H1 (cell line): ENCODE measurements at regions not wholly inside any gene's neighbourhood (a gene's known extent, or its start where the extent isn't known, plus 50 kb on each side); places are given as distances from the start of the nearest gene placed in this dataset.
A peak's percentile ranks its signal among the peaks of the same experiment; 100 is the strongest.

Experiments
- CTCF ChIA-PET: fragments of 300-600 bp; sonication (Branson Sonifier 250); formaldehyde crosslinking; loops from one replicate; lab custom pipeline; 2021; ENCODE audit not compliant: partially characterized antibody; lab: Charles Lee
- POLR2A ChIA-PET: fragments of 300-600 bp; sonication (Branson Sonifier 250); formaldehyde crosslinking; loops from one replicate; lab custom pipeline; 2021; ENCODE audit warnings: inconsistent platforms; ENCODE audit not compliant: partially characterized antibody; lab: Charles Lee
- DNase-seq, 2 experiments: peaks; one replicate each; pipeline versions ENCODE4 v3.0.0 to v3.0.0-alpha.2; 2010 to 2022; ENCODE audit warnings: low spot score in 2 of 2, low read depth in 1 of 2, mixed read lengths in 1 of 2
- FAIRE-seq: peaks from 2 replicates; lab custom pipeline; 2011; peaks lifted over from hg19 to GRCh38; lab: Jason Lieb, UNC
- H2AFZ ChIP-seq: 2 replicates; pipeline ENCODE4 v1.8.1; 2012; ENCODE audit warnings: low read length, inconsistent platforms
- H2AK5ac ChIP-seq: 2 replicates; pipeline ENCODE4 v1.6.1; 2013; ENCODE audit warnings: low read depth, low read length
- H2BK120ac ChIP-seq: replicated peaks from 2 replicates; pipeline ENCODE3; 2013; ENCODE audit warnings: low read depth, low read length, inconsistent platforms
- H2BK12ac ChIP-seq: 2 replicates; pipeline ENCODE4 v1.6.1; 2013; ENCODE audit warnings: low read depth, low read length
- H2BK15ac ChIP-seq: 2 replicates; pipeline ENCODE4 v1.6.1; 2013; ENCODE audit warnings: low read length
- H2BK20ac ChIP-seq: 2 replicates; pipeline ENCODE4 v1.6.1; 2013; ENCODE audit warnings: low read length
- H2BK5ac ChIP-seq: 2 replicates; pipeline ENCODE4 v1.6.1; 2013; ENCODE audit warnings: low read depth, low read length
- H3K14ac ChIP-seq: 2 replicates; pipeline ENCODE4 v1.6.1; 2013; ENCODE audit warnings: inconsistent platforms; ENCODE audit not compliant: insufficient read length
- H3K18ac ChIP-seq: 2 replicates; pipeline ENCODE4 v1.6.1; 2013; ENCODE audit warnings: low read length; ENCODE audit errors: extremely low read depth
- H3K23ac ChIP-seq: 2 replicates; pipeline ENCODE4 v1.6.1; 2013; ENCODE audit warnings: inconsistent platforms; ENCODE audit not compliant: insufficient read length
- H3K23me2 ChIP-seq: 2 replicates; pipeline ENCODE4 v1.6.1; 2013; ENCODE audit warnings: low read depth, low read length
- H3K27ac ChIP-seq: 2 replicates; pipeline ENCODE4 v1.6.1; 2011; ENCODE audit warnings: low read depth, low read length, inconsistent platforms
- H3K27me3 ChIP-seq, 4 experiments: replicated peaks in 1 of 4; 1 replicate in 1 of 4; 2 replicates in 3 of 4; pipeline versions ENCODE4 v1.6.1 to v1.8.1; 2011 to 2013; ENCODE audit warnings: low read length in 3 of 4, mild to moderate bottlenecking in 3 of 4, inconsistent platforms in 2 of 4, mixed read lengths in 2 of 4, moderate library complexity in 1 of 4; ENCODE audit not compliant: control insufficient read depth in 3 of 4, insufficient read depth in 3 of 4; ENCODE audit errors: extremely low read depth in 1 of 4
- H3K36me3 ChIP-seq, 4 experiments: 2 replicates each; pipeline versions ENCODE4 v1.6.1 to v1.8.1; 2011 to 2013; ENCODE audit warnings: mild to moderate bottlenecking in 4 of 4, low read length in 3 of 4, moderate library complexity in 2 of 4, control low read depth in 1 of 4, inconsistent platforms in 1 of 4; ENCODE audit not compliant: insufficient read depth in 4 of 4, control insufficient read depth in 2 of 4
- H3K4ac ChIP-seq: replicated peaks from 2 replicates; pipeline ENCODE3; 2013; ENCODE audit warnings: low read length, low read depth, mixed read lengths, inconsistent platforms; ENCODE audit not compliant: insufficient read length
- H3K4me1 ChIP-seq, 4 experiments: replicated peaks in 1 of 4; 1 replicate in 1 of 4; 2 replicates in 3 of 4; pipeline versions ENCODE4 v1.6.1 to v1.8.1; 2011 to 2013; ENCODE audit warnings: low read length in 3 of 4, inconsistent platforms in 2 of 4, mixed read lengths in 1 of 4; ENCODE audit not compliant: insufficient read depth in 4 of 4, control insufficient read depth in 3 of 4
- H3K4me2 ChIP-seq, 2 experiments: 2 replicates each; pipeline versions ENCODE4 v1.6.1 to v1.8.1; 2011 to 2013; ENCODE audit warnings: low read depth in 2 of 2, low read length in 2 of 2, control low read depth in 1 of 2, inconsistent platforms in 1 of 2, mild to moderate bottlenecking in 1 of 2; ENCODE audit not compliant: insufficient read depth in 1 of 2
- H3K4me3 ChIP-seq, 4 experiments: fragments of 200-600, 300-600 bp in 1 of 4; sonication (generic), shearing (Covaris generic), sonication (Bioruptor Twin) in 1 of 4; 2 replicates each; pipeline versions ENCODE4 v1.5.1 to v1.8.1; 2011 to 2016; ENCODE audit warnings: low read length in 4 of 4, low read depth in 3 of 4, control low read depth in 2 of 4, inconsistent platforms in 2 of 4, mild to moderate bottlenecking in 2 of 4, mixed read lengths in 1 of 4, moderate library complexity in 1 of 4; ENCODE audit not compliant: insufficient read depth in 2 of 4; ENCODE audit errors: extremely low read depth in 1 of 4
- H3K56ac ChIP-seq: replicated peaks from 2 replicates; pipeline ENCODE3; 2013; ENCODE audit warnings: low read depth, mild to moderate bottlenecking, mixed read lengths, low read length, inconsistent platforms; ENCODE audit not compliant: insufficient read length
- H3K79me1 ChIP-seq: 2 replicates; pipeline ENCODE4 v1.6.1; 2013; ENCODE audit warnings: low read depth, low read length, control low read depth
- H3K79me2 ChIP-seq, 2 experiments: 2 replicates each; pipeline versions ENCODE4 v1.6.1 to v1.8.1; 2012 to 2013; ENCODE audit warnings: low read length in 2 of 2, mild to moderate bottlenecking in 2 of 2, inconsistent platforms in 1 of 2; ENCODE audit not compliant: insufficient read depth in 2 of 2, control insufficient read depth in 1 of 2
- H3K9ac ChIP-seq, 4 experiments: replicated peaks in 1 of 4; 1 replicate in 1 of 4; 2 replicates in 3 of 4; pipeline versions ENCODE4 v1.6.1 to v1.8.1; 2011 to 2013; ENCODE audit warnings: low read depth in 3 of 4, low read length in 3 of 4, control low read depth in 2 of 4, mild to moderate bottlenecking in 2 of 4, moderate library complexity in 2 of 4, inconsistent platforms in 1 of 4; ENCODE audit errors: extremely low read depth in 1 of 4
- H3K9me3 ChIP-seq, 2 experiments: 2 replicates each; pipeline versions ENCODE4 v1.6.1 to v1.8.1; 2012 to 2013; ENCODE audit warnings: mild to moderate bottlenecking in 2 of 2, moderate library complexity in 2 of 2, control low read depth in 1 of 2, inconsistent platforms in 1 of 2, low read depth in 1 of 2, low read length in 1 of 2, mixed read lengths in 1 of 2; ENCODE audit not compliant: insufficient read depth in 2 of 2
- H4K20me1 ChIP-seq, 2 experiments: replicated peaks in 1 of 2; 2 replicates each; pipeline versions ENCODE3 to v1.8.1; 2011 to 2013; ENCODE audit warnings: inconsistent platforms in 2 of 2, low read length in 2 of 2, mild to moderate bottlenecking in 1 of 2; ENCODE audit not compliant: insufficient read depth in 2 of 2, control insufficient read depth in 1 of 2
- H4K5ac ChIP-seq: 2 replicates; pipeline ENCODE4 v1.6.1; 2013; ENCODE audit warnings: low read length, low read depth, mixed read lengths, inconsistent platforms; ENCODE audit not compliant: insufficient read length
- H4K8ac ChIP-seq: 2 replicates; pipeline ENCODE4 v1.8.0; 2013; ENCODE audit warnings: mild to moderate bottlenecking, moderate library complexity, low read length, inconsistent platforms; ENCODE audit not compliant: insufficient read depth; ENCODE audit errors: extremely low read depth
- H4K91ac ChIP-seq: replicated peaks from 2 replicates; pipeline ENCODE3; 2013; ENCODE audit warnings: low read length, mixed read lengths, inconsistent platforms; ENCODE audit not compliant: insufficient read length
- BACH1 ChIP-seq: IDR thresholded peaks from 2 replicates; pipeline ENCODE4 v1.6.1; 2012; ENCODE audit warnings: low read length, improper control_type of control experiment
- CTBP2 ChIP-seq: IDR thresholded peaks from 2 replicates; pipeline ENCODE4 v1.7.0; 2011; ENCODE audit warnings: borderline replicate concordance, mild to moderate bottlenecking, moderate library complexity, mixed read lengths, low read length; ENCODE audit not compliant: insufficient read depth, insufficient read length
- EZH2 ChIP-seq: fragments of 200-600 bp; sonication (generic); IDR thresholded peaks from 2 replicates; pipeline ENCODE4 v1.7.1; 2012; ENCODE audit warnings: low read depth, mild to moderate bottlenecking, moderate library complexity, low read length, inconsistent platforms; ENCODE audit not compliant: severe bottlenecking
- FOSL1 ChIP-seq: IDR thresholded peaks from 2 replicates; pipeline ENCODE4 v1.6.1; 2011; ENCODE audit warnings: mild to moderate bottlenecking, low read depth, low read length, moderate library complexity; ENCODE audit not compliant: insufficient read depth
- GTF2F1 ChIP-seq: IDR thresholded peaks from 2 replicates; pipeline ENCODE4 v1.6.1; 2012; ENCODE audit warnings: low read depth, low read length, improper control_type of control experiment, borderline replicate concordance
- PHF8 ChIP-seq: fragments of 200-600 bp; sonication (generic); conservative IDR thresholded peaks from 2 replicates; pipeline ENCODE4 v1.7.1; 2012; ENCODE audit warnings: low read depth, mild to moderate bottlenecking, inconsistent platforms, low read length, moderate library complexity
- POU5F1 ChIP-seq: IDR thresholded peaks from 2 replicates; pipeline ENCODE4 v1.6.1; 2011; ENCODE audit warnings: low read depth, mild to moderate bottlenecking, low read length, moderate library complexity
- TBP ChIP-seq: IDR thresholded peaks from 2 replicates; pipeline ENCODE4 v1.6.1; 2011; ENCODE audit warnings: low read depth, low read length, improper control_type of control experiment
- WGBS, 2 experiments: shearing (Covaris generic) in 1 of 2; methylation state at CpG; one replicate each; pipeline versions ENCODE4 v1.1.6 to v1.1.7; 2013 to 2015; ENCODE audit warnings: low lambda C conversion rate in 2 of 2, mixed read lengths in 2 of 2, inconsistent platforms in 1 of 2, low coverage in 1 of 2, missing lambda C conversion rate in 1 of 2; ENCODE audit not compliant: insufficient replicate concordance in 2 of 2, insufficient coverage in 1 of 2, insufficient read length in 1 of 2; ENCODE audit errors: extremely low coverage in 1 of 2, missing lambda C conversion rate in 1 of 2; 5-methylcytosine and 5-hydroxymethylcytosine counted together
- TF ChIP-seq, protein P1 (sequence below): IDR thresholded peaks from 2 replicates; pipeline ENCODE4 v1.6.1; 2012; ENCODE audit warnings: low read length, inconsistent platforms
- TF ChIP-seq, protein P2 (sequence below), 3 experiments: IDR thresholded peaks; 1 replicate in 2 of 3; 2 replicates in 1 of 3; pipeline versions ENCODE4 v1.5.1 to v1.6.1; 2011; ENCODE audit warnings: low read length in 3 of 3, mild to moderate bottlenecking in 3 of 3, inconsistent platforms in 2 of 3, low read depth in 1 of 3, moderate library complexity in 1 of 3; ENCODE audit not compliant: insufficient read depth in 1 of 3; ENCODE audit errors: control extremely low read depth in 1 of 3

DNA sequence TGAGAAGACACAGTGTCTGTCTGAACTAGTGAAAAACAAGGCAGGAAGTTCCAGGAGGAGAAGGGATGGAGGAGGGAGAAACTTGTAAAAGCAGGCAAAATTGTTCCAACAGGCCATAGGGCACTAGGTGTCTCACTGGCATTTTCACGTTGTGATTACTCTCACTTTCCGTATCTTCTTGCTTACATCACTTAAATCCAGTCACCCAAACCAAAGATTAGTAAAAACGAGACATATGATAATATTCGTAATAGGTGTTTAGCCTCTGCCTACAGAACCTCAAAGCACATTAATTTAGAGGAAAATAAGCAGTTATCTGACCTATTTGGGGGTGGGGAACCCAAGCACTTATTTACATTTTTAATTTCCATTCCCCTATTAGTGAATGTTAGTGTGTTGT, 78.3 kb downstream of the POU3F3 start:
- FAIRE-seq, result no peak
- TF ChIP-seq, protein P1, sequence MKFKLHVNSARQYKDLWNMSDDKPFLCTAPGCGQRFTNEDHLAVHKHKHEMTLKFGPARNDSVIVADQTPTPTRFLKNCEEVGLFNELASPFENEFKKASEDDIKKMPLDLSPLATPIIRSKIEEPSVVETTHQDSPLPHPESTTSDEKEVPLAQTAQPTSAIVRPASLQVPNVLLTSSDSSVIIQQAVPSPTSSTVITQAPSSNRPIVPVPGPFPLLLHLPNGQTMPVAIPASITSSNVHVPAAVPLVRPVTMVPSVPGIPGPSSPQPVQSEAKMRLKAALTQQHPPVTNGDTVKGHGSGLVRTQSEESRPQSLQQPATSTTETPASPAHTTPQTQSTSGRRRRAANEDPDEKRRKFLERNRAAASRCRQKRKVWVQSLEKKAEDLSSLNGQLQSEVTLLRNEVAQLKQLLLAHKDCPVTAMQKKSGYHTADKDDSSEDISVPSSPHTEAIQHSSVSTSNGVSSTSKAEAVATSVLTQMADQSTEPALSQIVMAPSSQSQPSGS, result no peak
- TF ChIP-seq CTBP2 (no peak), TBP (no peak), EZH2 (no peak), PHF8 (no peak), GTF2F1 (no peak), FOSL1 (no peak), BACH1 (no peak), POU5F1 (no peak)
- TF ChIP-seq, protein P2, sequence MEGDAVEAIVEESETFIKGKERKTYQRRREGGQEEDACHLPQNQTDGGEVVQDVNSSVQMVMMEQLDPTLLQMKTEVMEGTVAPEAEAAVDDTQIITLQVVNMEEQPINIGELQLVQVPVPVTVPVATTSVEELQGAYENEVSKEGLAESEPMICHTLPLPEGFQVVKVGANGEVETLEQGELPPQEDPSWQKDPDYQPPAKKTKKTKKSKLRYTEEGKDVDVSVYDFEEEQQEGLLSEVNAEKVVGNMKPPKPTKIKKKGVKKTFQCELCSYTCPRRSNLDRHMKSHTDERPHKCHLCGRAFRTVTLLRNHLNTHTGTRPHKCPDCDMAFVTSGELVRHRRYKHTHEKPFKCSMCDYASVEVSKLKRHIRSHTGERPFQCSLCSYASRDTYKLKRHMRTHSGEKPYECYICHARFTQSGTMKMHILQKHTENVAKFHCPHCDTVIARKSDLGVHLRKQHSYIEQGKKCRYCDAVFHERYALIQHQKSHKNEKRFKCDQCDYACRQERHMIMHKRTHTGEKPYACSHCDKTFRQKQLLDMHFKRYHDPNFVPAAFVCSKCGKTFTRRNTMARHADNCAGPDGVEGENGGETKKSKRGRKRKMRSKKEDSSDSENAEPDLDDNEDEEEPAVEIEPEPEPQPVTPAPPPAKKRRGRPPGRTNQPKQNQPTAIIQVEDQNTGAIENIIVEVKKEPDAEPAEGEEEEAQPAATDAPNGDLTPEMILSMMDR (IDR thresholded peaks at IDR 0.05; ENCODE audit: control extremely low read depth in 1 of 3, insufficient read depth in 1 of 3, low read depth in 1 of 3, low read length in 3 of 3), result no peak

More for the DNA sequence above, 78.3 kb downstream of the POU3F3 start:
- Histone ChIP-seq H3K23me2 (no peaks in the 10 kb centered on the region), H3K9me3 (no peaks in the 10 kb centered on the region), H4K20me1 (no peaks in the 10 kb centered on the region), H2BK15ac (no peak overlapping the region), H3K79me2 (no peaks in the 10 kb centered on the region), H3K79me1 (no peaks in the 10 kb centered on the region), H3K4me2 (no peak overlapping the region), H3K27ac (no peak overlapping the region), H4K91ac (no peak overlapping the region), H3K56ac (no peak overlapping the region), H3K4me1 (no peaks in the 10 kb centered on the region), H2BK20ac (no peak overlapping the region), H2BK12ac (no peak overlapping the region), H3K23ac (no peak overlapping the region), H2AK5ac (no peak overlapping the region), H2BK5ac (no peak overlapping the region), H3K36me3 (no peaks in the 10 kb centered on the region), H3K4me3 (no peak overlapping the region), H2AFZ (0 out of 2 replicates have a peak overlapping the region, but pooled peaks have one; percentile 86), H3K14ac (no peak overlapping the region), H2BK120ac (no peak overlapping the region), H3K9ac (no peak overlapping the region; a peak in 1 of 7 replicates), H4K8ac (no peak overlapping the region), H3K18ac (no peak overlapping the region; the same call in 1 of the 2 replicates), H3K4ac (no peak overlapping the region), H4K5ac (no peak overlapping the region), H3K27me3 (no peaks in the 10 kb centered on the region)
- no peak for DNase-seq
- ChIA-PET CTCF (interaction anchor here (1.0 kb wide), 1 partner anchor 546 kb away, joined by 3 read pairs; no protein-coding TSS in a partner anchor), POLR2A (no interaction called here)
- WGBS, 2 experiments, result 84% methylated on average over 4 of the region's 4 CpGs; no CpG with 5 or more reads in 1 of the 2 experiments
